HL-60 (cell line): ENCODE measurements at regions not wholly inside any gene's neighbourhood (a gene's known extent, or its start where the extent isn't known, plus 50 kb on each side); places are given as distances from the start of the nearest gene placed in this dataset.

Experiments
- DNase-seq, 2 experiments: peaks; one replicate each; pipeline ENCODE4 v3.0.0-alpha.2; 2010 to 2020; ENCODE audit warnings: low read depth in 1 of 2, low spot score in 1 of 2
- H3K27ac ChIP-seq: fragments of 250-450 bp; sonication (Bioruptor Pico); replicated peaks from 2 replicates; pipeline ENCODE4 v1.5.1; 2020; ENCODE audit warnings: mild to moderate bottlenecking, moderate library complexity
- H3K27me3 ChIP-seq: fragments of 250-450 bp; sonication (Bioruptor Pico); 2 replicates; pipeline ENCODE4 v1.5.1; 2021; ENCODE audit warnings: mild to moderate bottlenecking, moderate library complexity; ENCODE audit not compliant: insufficient read depth, poor library complexity, severe bottlenecking
- H3K4me3 ChIP-seq: replicated peaks from 2 replicates; pipeline ENCODE4 v1.5.1; 2011; ENCODE audit warnings: mild to moderate bottlenecking, control low read depth, low read length; ENCODE audit not compliant: insufficient read depth
- CTCF ChIP-seq: IDR thresholded peaks from one replicate; pipeline ENCODE4 v1.5.1; 2011; ENCODE audit warnings: low read length, control low read depth, inconsistent platforms; ENCODE audit not compliant: insufficient read depth
- GABPA ChIP-seq: IDR thresholded peaks from 2 replicates; pipeline ENCODE4 v1.6.1; 2012; ENCODE audit warnings: low read depth
- POLR2AphosphoS5 ChIP-seq: IDR thresholded peaks from 2 replicates; pipeline ENCODE4 v1.6.1; 2012; ENCODE audit warnings: low read depth
- REST ChIP-seq: IDR thresholded peaks from 2 replicates; pipeline ENCODE4 v1.6.1; 2012; ENCODE audit warnings: low read depth; ENCODE audit not compliant: insufficient replicate concordance
- SPI1 ChIP-seq: IDR thresholded peaks from 2 replicates; pipeline ENCODE4 v1.6.1; 2012; ENCODE audit warnings: low read depth, mild to moderate bottlenecking, borderline replicate concordance

GRCh38 chr3:118744186-118744585, 290.5 kb downstream of the IGSF11 start:
- no peak overlapping the region for H3K4me3 ChIP-seq
- no peaks in the 10 kb centered on the region for H3K27me3 ChIP-seq
- TF ChIP-seq SPI1 (no peak), REST (no peak), GABPA (no peak), CTCF (no peak), POLR2AphosphoS5 (no peak)
- H3K27ac ChIP-seq, result no peak overlapping the region
- DNase-seq, result no peak

- no peak for TF ChIP-seq REST
- no peak for TF ChIP-seq GABPA
- no peak for TF ChIP-seq CTCF
- TF ChIP-seq POLR2AphosphoS5, result no peak
- TF ChIP-seq SPI1, result no peak
- H3K27ac ChIP-seq, result no peak overlapping the region
- DNase-seq, result no peak
- no peaks in the 10 kb centered on the region for H3K27me3 ChIP-seq
- H3K4me3 ChIP-seq, result no peak overlapping the region
Measured at GRCh38 chr3:118754406-118755252, 280.0 kb downstream of the IGSF11 start.

- TF ChIP-seq REST, result no peak
- no peak for TF ChIP-seq CTCF
- no peak for TF ChIP-seq GABPA
- H3K27me3 ChIP-seq, result no peaks in the 10 kb centered on the region
- H3K27ac ChIP-seq, result no peak overlapping the region
- no peak overlapping the region for H3K4me3 ChIP-seq
- no peak for DNase-seq
Measured at GRCh38 chr3:118755253-118755801, 279.3 kb downstream of the IGSF11 start.
